Lower leg skin (tissue), 3 donors: ENCODE measurements at regions not wholly inside any gene's neighbourhood (a gene's known extent, or its start where the extent isn't known, plus 50 kb on each side); places are given as distances from the start of the nearest gene placed in this dataset.

Experiments
- CTCF ChIP-seq, 3 donors: fragments of 450-650 bp; IDR thresholded peaks; one replicate each; pipeline ENCODE4 v1.5.1; 2016; ENCODE audit warnings: antibody characterized with exemption in 3 of 3, mild to moderate bottlenecking in 3 of 3, moderate library complexity in 2 of 3
- POLR2A ChIP-seq, 2 donors: fragments of 450-650 bp; IDR thresholded peaks; one replicate each; pipeline ENCODE4 v1.6.1; 2016 to 2017; ENCODE audit warnings: antibody characterized with exemption in 2 of 2, mild to moderate bottlenecking in 1 of 2, moderate library complexity in 1 of 2

- TF ChIP-seq CTCF (IDR thresholded peaks at IDR 0.05) (no peak), POLR2A (IDR thresholded peaks at IDR 0.05) (no peak)
These were observed 1187.8 kb downstream of the TECRL start for GRCh38 chr4:63221477-63221876.
